Esophagus muscularis mucosa (tissue), 4 donors: ENCODE measurements at regions not wholly inside any gene's neighbourhood (a gene's known extent, or its start where the extent isn't known, plus 50 kb on each side); places are given as distances from the start of the nearest gene placed in this dataset.

Experiments
- CTCF ChIP-seq, 3 experiments: fragments of 200-600 bp in 2 of 3; fragments of 450-650 bp in 1 of 3; sonication (generic) in 2 of 3; IDR thresholded peaks; one replicate each; pipeline ENCODE4 v1.5.1; 2017 to 2019; ENCODE audit warnings: antibody characterized with exemption in 3 of 3, mild to moderate bottlenecking in 2 of 3, moderate library complexity in 1 of 3
- EP300 ChIP-seq: sonication (generic); formaldehyde crosslinking; IDR thresholded peaks from one replicate; pipeline ENCODE4 v1.6.1; 2017; ENCODE audit warnings: antibody characterized with exemption
- POLR2A ChIP-seq: fragments of 450-650 bp; IDR thresholded peaks from one replicate; pipeline ENCODE4 v1.6.1; 2017; ENCODE audit warnings: antibody characterized with exemption, moderate library complexity, mild to moderate bottlenecking, low read depth

GRCh38 chr14:100670753-100671049, 56.0 kb upstream of the DLK1 start:
- TF ChIP-seq CTCF (IDR thresholded peaks at IDR 0.05): no peak
- no peak for TF ChIP-seq POLR2A
- no peak for TF ChIP-seq EP300
